Activated CD4-positive, alpha-beta T cell treated with anti-CD3 and anti-CD28 coated beads, Interleukin-2, Interleukin-6, amounts not matched to agents 100 ng/mL and 50 ng/mL, durations not matched to agents 16 hours and 8 hours (primary cell): ENCODE measurements at regions not wholly inside any gene's neighbourhood (a gene's known extent, or its start where the extent isn't known, plus 50 kb on each side); places are given as distances from the start of the nearest gene placed in this dataset.

Experiments
- DNase-seq: peaks from one replicate; pipeline ENCODE4 v3.0.0-alpha.2; 2020

DNA sequence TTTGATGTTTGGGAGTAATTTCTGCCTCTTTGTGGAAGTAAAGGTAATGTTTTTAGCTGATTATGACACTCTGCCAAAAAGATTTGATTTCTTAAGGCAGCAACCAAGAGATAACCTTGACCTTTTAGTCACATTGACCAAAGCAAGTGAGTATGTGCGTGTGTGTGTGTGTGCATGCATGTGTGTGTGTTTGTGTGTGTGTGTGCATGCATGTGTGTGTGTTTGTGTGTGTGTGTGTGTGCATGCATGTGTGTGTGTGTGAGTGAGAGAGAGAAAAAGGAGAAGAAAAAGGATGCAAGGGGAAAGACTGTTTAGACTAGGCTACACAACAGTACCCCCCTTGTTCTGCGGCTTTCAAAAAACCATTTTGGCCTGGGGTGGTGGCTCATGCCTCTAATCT is 88.1 kb upstream of the NPVF start:
- no peak for DNase-seq

DNA sequence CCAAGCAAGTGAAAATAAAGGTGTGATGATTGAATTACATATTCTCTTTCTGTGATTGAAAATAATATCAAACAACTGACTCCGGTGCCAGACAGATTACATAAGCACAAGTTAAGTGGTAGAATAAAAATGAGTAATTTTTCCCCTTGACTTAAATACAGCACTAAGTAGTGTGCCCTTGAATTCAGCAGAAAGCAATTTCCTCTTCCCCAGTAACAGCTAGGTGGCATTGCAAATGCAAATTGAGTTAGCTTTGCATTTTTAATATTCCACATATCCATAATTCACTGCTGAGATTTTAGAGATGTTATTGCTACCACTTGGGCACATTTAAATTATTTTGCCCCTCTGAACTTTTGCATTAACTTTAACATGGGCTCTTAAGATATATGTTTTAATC is 89.8 kb upstream of the NPVF start:
- no peak for DNase-seq

DNA sequence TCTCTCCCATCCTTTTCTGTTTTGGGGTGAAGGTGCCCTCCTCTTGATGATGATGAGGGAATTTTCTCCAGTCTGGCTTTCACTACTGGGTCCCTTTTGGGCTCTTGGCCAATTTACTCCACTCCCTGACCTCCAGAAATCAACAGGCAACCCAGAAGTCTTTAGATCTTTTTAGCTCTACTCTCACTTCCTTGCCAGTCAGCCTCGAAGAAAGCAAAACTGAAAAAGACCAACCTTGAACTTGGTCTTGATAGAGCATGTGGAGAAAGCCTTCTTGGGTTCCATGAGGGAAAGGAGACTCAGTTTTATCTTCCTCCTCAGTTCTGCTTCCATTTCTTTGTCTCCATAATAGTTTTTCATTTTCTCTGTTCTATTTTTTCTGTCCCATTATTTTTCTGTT is 91.4 kb upstream of the NPVF start:
- no peak for DNase-seq

- DNase-seq, result no peak
These were observed 92.5 kb upstream of the NPVF start for GRCh38 chr7:25320791-25321190.

DNA sequence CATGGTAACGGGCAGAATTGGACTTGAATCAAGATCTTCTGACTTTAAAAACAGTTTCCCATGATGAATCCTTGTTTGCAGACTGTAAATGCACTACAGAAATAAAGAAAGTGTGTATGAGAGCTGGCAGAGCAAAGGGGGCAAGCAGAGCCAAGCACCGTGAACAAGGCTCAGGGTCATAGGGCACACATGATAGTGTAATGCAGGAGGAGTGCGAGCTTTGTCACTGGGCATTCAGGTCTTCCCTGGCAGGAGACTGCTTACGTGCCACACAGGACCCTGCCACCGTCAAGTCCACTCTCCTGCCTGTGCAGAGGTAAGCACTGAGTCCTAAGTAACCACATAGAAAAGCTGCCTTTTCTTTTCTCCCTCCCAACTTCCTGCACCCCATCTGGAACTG is 93.1 kb upstream of the NPVF start:
- no peak for DNase-seq

DNA sequence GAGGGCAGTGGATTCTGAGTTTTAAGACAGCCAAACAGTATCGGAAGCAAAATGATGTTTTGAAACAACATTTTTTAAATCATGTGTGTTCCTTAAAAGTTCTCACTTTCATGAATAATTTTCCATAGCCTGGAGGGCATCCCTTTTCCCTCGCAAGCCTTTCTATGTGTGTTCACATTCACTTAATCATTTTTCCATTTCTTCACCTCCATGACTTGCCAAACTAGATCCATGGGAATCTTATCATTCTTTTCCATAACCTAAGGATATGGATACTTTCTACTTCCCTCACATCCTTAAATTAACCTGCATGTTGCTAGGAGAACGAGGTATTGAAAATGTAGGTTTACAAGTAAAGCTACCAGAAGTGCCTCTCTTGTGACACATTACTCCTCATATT is 94.2 kb upstream of the NPVF start:
- no peak for DNase-seq

- DNase-seq, result no peak
These were observed 97.0 kb upstream of the NPVF start for GRCh38 chr7:25325186-25325757.

- DNase-seq, result no peak
These were observed 98.3 kb upstream of the NPVF start for GRCh38 chr7:25326501-25327156.

GRCh38 chr7:25329815-25330214 is 101.5 kb upstream of the NPVF start:
- DNase-seq, result no peak

DNA sequence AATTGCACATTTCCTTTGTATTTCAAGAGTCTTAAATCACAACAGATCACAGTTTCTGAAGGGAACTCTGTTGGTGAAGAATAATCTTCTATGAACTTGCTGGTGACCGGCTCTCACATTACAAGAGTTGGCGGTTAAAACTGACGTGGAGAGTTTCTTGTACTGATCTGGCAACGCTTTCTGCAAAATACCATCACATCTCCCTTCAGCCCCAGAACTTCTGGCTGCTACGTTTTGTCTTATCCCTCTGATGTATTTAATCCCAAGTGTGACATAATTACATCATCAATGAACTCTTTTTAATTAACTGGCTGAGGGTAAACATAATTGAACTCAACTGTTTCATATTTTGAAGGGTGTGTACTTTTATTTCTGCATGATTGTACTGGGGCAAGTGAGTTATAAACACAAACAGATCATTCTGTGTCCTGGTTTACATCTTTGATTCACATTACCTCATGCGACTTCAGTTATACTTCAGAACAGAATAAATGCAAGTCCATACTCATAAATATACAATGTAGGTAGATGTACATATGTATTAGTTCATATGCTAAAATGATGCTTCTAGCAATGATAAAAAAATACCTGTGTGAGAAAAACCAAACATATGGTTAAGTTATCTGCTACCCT is 105.1 kb upstream of the NPVF start:
- no peak for DNase-seq

GRCh38 chr7:25347360-25348066 is 119.2 kb upstream of the NPVF start:
- DNase-seq, result no peak

DNA sequence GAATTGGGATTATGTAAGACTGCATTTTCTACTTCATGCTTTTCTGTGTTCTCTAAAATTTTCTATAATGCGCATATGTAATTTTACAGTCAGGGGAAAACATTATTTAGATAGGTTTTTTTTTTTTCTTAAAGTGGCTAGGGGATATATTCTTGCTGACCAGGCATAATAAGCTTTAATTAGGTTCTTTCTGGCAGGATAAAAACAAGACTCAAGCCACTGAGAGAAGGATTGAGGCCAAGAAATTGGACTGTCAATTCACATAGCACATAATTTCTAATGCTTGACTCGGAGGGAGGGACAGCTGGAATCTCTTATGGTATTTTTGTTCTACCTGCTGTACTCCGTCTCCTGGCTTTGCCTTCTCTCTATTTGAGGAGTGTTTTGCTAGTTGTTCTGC is 119.8 kb upstream of the NPVF start:
- DNase-seq, result no peak

DNA sequence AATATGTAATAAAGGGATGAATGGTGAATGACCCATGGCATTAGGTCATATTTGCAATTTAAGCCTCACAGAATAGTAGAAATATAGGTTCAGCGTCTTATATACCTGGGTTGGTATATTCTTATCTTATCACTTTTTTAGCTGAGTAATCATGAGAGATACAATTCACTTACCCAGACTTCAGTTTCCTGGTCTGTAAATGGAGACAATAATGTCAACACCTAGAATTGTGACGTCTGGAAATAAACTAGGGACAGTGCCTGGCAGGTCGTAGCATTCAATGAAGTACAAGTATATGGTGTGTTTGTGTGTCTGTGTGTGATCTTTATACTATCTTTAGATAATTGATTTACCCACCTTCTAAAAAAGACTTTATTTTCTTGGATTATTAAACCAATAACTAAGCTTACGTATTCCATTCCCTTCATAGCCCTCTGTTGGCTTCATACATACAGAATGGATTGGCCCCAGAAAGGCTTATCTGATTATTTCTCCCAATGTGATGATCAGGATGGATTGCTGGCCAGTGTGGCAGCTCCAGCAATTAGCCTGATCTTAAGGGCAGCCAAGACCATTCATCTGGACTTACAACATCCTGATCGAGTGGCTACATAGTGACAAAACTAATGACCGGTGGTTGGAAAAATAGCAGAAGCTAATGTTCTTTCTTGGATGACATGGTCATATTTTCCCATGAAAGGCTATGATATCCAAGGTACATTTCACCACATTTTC is 121.2 kb upstream of the NPVF start:
- DNase-seq, result no peak

GRCh38 chr7:25350041-25350440 is 121.8 kb upstream of the NPVF start:
- no peak for DNase-seq

DNA sequence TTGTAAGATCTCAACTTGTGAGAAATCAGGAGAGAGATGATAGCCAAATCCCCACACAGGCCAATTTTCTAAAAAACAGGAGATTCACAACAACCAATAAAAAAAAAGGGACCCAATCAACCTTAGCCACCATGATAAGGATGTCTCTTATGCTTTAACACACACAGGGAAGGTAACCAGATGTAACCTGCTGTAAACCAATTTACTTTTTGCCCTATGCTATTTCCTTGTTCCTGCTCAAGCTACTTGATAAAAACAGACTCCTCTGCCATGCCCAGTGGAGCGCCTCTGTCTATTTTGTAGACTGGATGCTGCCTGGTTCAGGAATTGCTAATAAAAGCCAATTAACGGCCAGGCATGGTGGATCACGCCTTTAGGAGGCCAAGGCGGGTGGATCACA is 123.5 kb upstream of the NPVF start:
- no peak for DNase-seq

DNA sequence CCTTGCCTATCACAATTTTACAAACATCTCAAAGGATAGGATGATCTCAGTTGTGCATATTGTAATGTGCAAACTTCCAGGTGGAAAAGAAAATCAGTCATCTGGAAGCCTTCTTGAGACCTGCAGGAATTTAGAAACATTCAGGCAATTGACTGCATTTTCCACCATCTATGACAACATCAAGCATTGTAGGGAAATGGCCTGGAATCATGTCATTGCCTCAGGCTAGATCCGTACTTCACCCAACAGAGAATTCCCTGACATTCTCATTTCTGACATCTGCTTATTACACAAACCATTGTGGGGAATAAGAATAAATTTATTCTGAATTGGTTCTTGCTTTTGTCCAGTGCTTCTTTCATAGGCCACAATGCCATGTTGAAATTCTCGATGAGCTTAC is 124.9 kb upstream of the NPVF start:
- no peak for DNase-seq

- no peak for DNase-seq
These were observed 125.4 kb upstream of the NPVF start for GRCh38 chr7:25353732-25354131.

- no peak for DNase-seq
These were observed 128.4 kb upstream of the NPVF start for GRCh38 chr7:25356534-25357151.

GRCh38 chr7:25358926-25359325 is 130.6 kb upstream of the NPVF start:
- DNase-seq, result no peak

DNA sequence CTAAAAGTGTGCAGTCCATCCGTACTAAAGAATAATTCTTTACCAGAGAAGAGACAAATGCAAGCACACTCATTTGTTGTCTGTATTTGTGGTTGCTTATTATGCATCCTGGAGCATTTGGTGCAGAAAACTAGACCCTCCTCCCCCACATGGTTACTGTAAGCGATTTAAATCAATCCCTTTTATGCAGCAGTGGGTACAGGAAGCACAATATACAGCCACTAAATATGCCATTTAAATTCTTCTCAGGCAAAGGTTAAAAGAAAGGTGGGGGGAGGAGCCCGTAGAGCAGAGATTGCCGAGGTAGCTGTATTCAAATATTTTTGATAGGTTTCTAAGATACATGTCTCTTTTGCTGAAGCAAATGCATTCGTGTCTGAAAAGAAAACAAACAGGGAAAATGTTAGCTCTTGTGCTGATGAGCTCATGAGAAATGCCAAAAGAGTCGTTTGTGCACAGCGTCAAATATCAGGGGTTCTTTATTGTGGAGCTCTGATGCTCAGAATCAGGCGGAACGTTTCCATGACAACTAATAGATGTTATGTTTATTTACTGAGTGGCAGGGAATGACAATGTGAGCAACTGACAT is 131.3 kb upstream of the NPVF start:
- no peak for DNase-seq

GRCh38 chr7:25360451-25360850 is 132.2 kb upstream of the NPVF start:
- DNase-seq, result no peak

DNA sequence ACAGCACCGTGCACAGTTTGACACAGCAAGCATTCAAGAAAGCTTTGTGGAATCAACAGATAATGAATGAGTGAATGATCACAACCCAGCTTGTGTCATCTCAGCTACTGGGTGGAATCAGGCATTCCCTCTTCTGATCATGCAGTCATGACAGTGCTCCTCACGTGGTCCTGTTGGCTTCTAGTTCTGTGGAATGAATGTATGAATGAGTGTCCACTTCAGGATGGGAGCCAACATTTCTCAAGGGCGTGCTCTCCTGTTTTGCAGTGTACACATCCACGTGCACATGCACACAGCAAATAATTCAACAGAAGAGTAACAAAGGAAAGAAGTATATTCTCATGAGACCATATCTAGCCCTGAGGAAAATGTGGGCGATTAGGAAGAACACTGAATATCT is 133.1 kb upstream of the NPVF start:
- DNase-seq, result no peak

- no peak for DNase-seq
These were observed 133.6 kb upstream of the NPVF start for GRCh38 chr7:25361863-25362262.
